PC-3 (cell line): ENCODE measurements at regions not wholly inside any gene's neighbourhood (a gene's known extent, or its start where the extent isn't known, plus 50 kb on each side); places are given as distances from the start of the nearest gene placed in this dataset.

ENCODE experiments used
- CTCF ChIP-seq: fragments of 300-600 bp; sonication (generic); conservative IDR thresholded peaks from 2 replicates; pipeline ENCODE4 v1.5.1; 2017; ENCODE audit warnings: antibody characterized with exemption, low read depth, mild to moderate bottlenecking, low read length
- EZH2 ChIP-seq: fragments of 300-600 bp; sonication (generic); IDR thresholded peaks from one replicate; pipeline ENCODE4 v1.6.1; 2017; ENCODE audit warnings: antibody characterized with exemption, mild to moderate bottlenecking, low read length; ENCODE audit not compliant: unreplicated experiment

GRCh38 chr12:130073721-130074120, 88.5 kb upstream of the FZD10 start:
- TF ChIP-seq CTCF (no peak), EZH2 (no peak)
